SK-N-MC (cell line): ENCODE measurements at regions not wholly inside any gene's neighbourhood (a gene's known extent, or its start where the extent isn't known, plus 50 kb on each side); places are given as distances from the start of the nearest gene placed in this dataset.
"Not testable (repeated sequence)": the region's sequence is repeated elsewhere in the genome, so short reads cannot be mapped to it uniquely, and the experiment has no call there.

Experiments used
- DNase-seq: peaks from one replicate; pipeline ENCODE4 v3.0.0-alpha.2; 2011; ENCODE audit warnings: low read depth, low spot score
- H3K27ac ChIP-seq: fragments of 200-600 bp; sonication (generic); 2 replicates; pipeline ENCODE4 v1.5.1; 2016; ENCODE audit warnings: mixed run types
- H3K36me3 ChIP-seq: fragments of 200-600 bp; sonication (generic); 2 replicates; pipeline ENCODE4 v1.6.1; 2017; ENCODE audit warnings: antibody characterized with exemption, low read length, mixed read lengths; ENCODE audit not compliant: insufficient read depth
- H3K4me3 ChIP-seq: fragments of 200-600 bp; sonication (generic); 2 replicates; pipeline ENCODE4 v1.5.1; 2016
- H3K9ac ChIP-seq: fragments of 200-600 bp; sonication (generic); 2 replicates; pipeline ENCODE4 v1.8.0; 2017; ENCODE audit warnings: mixed run types, mixed read lengths; ENCODE audit not compliant: insufficient read length
- H3K9me3 ChIP-seq: fragments of 200-600 bp; sonication (generic); 2 replicates; pipeline ENCODE4 v1.6.1; 2017; ENCODE audit warnings: low read depth, mild to moderate bottlenecking, antibody characterized with exemption, low read length, moderate library complexity, mixed read lengths
- EZH2 ChIP-seq: fragments of 200-600 bp; sonication (generic); IDR thresholded peaks from one replicate; pipeline ENCODE4 v1.6.1; 2017; ENCODE audit warnings: antibody characterized with exemption
- FOXP2 ChIP-seq: optimal IDR thresholded peaks from 2 replicates; pipeline ENCODE3; 2011; ENCODE audit warnings: mild to moderate bottlenecking, moderate library complexity; ENCODE audit not compliant: insufficient read depth; ENCODE audit errors: extremely low read length, control extremely low read depth
- POLR2AphosphoS5 ChIP-seq: IDR thresholded peaks from 2 replicates; pipeline ENCODE4 v1.6.1; 2012; ENCODE audit warnings: mild to moderate bottlenecking, low read depth, low read length, borderline replicate concordance

- H3K27ac ChIP-seq, H3K9me3 ChIP-seq, DNase-seq, H3K9ac ChIP-seq, H3K4me3 ChIP-seq, H3K36me3 ChIP-seq: not testable (repeated sequence)
Observed at GRCh38 chr10:45056806-45057205, 56.1 kb downstream of the ZNF22 start.

- DNase-seq = peak; percentile 1
- Histone ChIP-seq H3K4me3 (no peak overlapping the region), H3K36me3 (no peaks in the 10 kb centered on the region), H3K27ac (no peak overlapping the region), H3K9me3 (no peaks in the 10 kb centered on the region), H3K9ac (no peak overlapping the region)
- TF ChIP-seq EZH2 (no peak), FOXP2 (no peak), POLR2AphosphoS5 (no peak)
Observed at GRCh38 chr10:45058580-45058979, 57.9 kb downstream of the ZNF22 start.

GRCh38 chr10:45058992-45059561 lies 58.4 kb downstream of the ZNF22 start:
- Histone ChIP-seq H3K4me3 (no peak overlapping the region), H3K9me3 (no peaks in the 10 kb centered on the region), H3K27ac (no peak overlapping the region), H3K9ac (no peak overlapping the region), H3K36me3 (no peaks in the 10 kb centered on the region)
- no peak for DNase-seq
- TF ChIP-seq FOXP2 (no peak), EZH2 (no peak), POLR2AphosphoS5 (no peak)

- Histone ChIP-seq H3K36me3 (no peaks in the 10 kb centered on the region), H3K27ac (no peak overlapping the region), H3K9me3 (no peaks in the 10 kb centered on the region), H3K4me3 (no peak overlapping the region), H3K9ac (no peak overlapping the region)
- TF ChIP-seq EZH2 (no peak), FOXP2 (no peak), POLR2AphosphoS5 (no peak)
- DNase-seq = no peak
Observed at GRCh38 chr10:45059632-45060031, 58.9 kb downstream of the ZNF22 start.

GRCh38 chr10:45061982-45062381 lies 61.3 kb downstream of the ZNF22 start:
- H3K36me3 ChIP-seq = no peaks in the 10 kb centered on the region
- no peaks in the 10 kb centered on the region for H3K9me3 ChIP-seq
- TF ChIP-seq POLR2AphosphoS5 (no peak), EZH2 (no peak), FOXP2 (no peak)
- no peak overlapping the region for H3K9ac ChIP-seq
- no peak overlapping the region for H3K27ac ChIP-seq
- DNase-seq = no peak
- no peak overlapping the region for H3K4me3 ChIP-seq

- Histone ChIP-seq H3K9ac (no peak overlapping the region), H3K4me3 (no peak overlapping the region), H3K27ac (no peak overlapping the region), H3K9me3 (no peaks in the 10 kb centered on the region), H3K36me3 (no peaks in the 10 kb centered on the region)
- TF ChIP-seq POLR2AphosphoS5 (no peak), EZH2 (no peak)
- no peak for DNase-seq
Observed at GRCh38 chr10:45063591-45064231, 63.0 kb downstream of the ZNF22 start.

- no peaks in the 10 kb centered on the region for H3K9me3 ChIP-seq
- DNase-seq = no peak
- H3K27ac ChIP-seq = no peak overlapping the region
- H3K9ac ChIP-seq = no peak overlapping the region
- H3K4me3 ChIP-seq = no peak overlapping the region
- TF ChIP-seq EZH2 = no peak
- no peak for TF ChIP-seq POLR2AphosphoS5
- TF ChIP-seq FOXP2 = no peak
- H3K36me3 ChIP-seq = no peaks in the 10 kb centered on the region
Observed at GRCh38 chr10:45064998-45065397, 64.3 kb downstream of the ZNF22 start.

GRCh38 chr10:45071043-45071813 lies 70.5 kb downstream of the ZNF22 start:
- TF ChIP-seq FOXP2 (no peak), POLR2AphosphoS5 (no peak), EZH2 (no peak)
- Histone ChIP-seq H3K9ac (no peak overlapping the region), H3K9me3 (no peaks in the 10 kb centered on the region), H3K27ac (no peak overlapping the region), H3K36me3 (no peaks in the 10 kb centered on the region), H3K4me3 (no peak overlapping the region)
- DNase-seq = no peak

GRCh38 chr10:45075216-45075615 lies 74.5 kb downstream of the ZNF22 start:
- DNase-seq = no peak
- Histone ChIP-seq H3K9ac (no peak overlapping the region), H3K4me3 (no peak overlapping the region), H3K9me3 (no peaks in the 10 kb centered on the region), H3K27ac (no peak overlapping the region), H3K36me3 (no peaks in the 10 kb centered on the region)
- TF ChIP-seq FOXP2 (no peak), EZH2 (no peak), POLR2AphosphoS5 (no peak)
